ENCODE measurements at regions not wholly inside any gene's neighbourhood (a gene's known extent, or its start where the extent isn't known, plus 50 kb on each side); places are given as distances from the start of the nearest gene placed in this dataset.
A peak's percentile ranks its signal among the peaks of the same experiment; 100 is the strongest.

- no peaks in the 10 kb centered on the region for H3K9me3 ChIP-seq
- intact Hi-C loops (cut with DNase I) = loop anchor here in 2 of 10 donors (10.0 kb wide), 2 partner anchors 374 to 1504 kb away; partner anchors contain the start of gene INPP4B (in 1 of the 2)
- H3K27me3 ChIP-seq = no peaks in the 10 kb centered on the region
- WGBS, 4 donors = 87 to 95% (median 92%) methylated on average over 2 of the region's 2 CpGs
- no peak overlapping the region for H3K27ac ChIP-seq
- no peak for ATAC-seq
- DNase-seq = no peak
- no peaks in the 10 kb centered on the region for H3K36me3 ChIP-seq
- H3K4me1 ChIP-seq = peaks cover 0 to 14% (median 0%) of the 10 kb centered on the region in 12 donors
- no peak overlapping the region for H3K4me3 ChIP-seq
- TF ChIP-seq POLR2A (IDR thresholded peaks at IDR 0.05) (no peak), CTCF (IDR thresholded peaks at IDR 0.05) (no peak)
These were observed 119.8 kb downstream of the ZNF330 start for GRCh38 chr4:141340458-141340857.

- TF ChIP-seq POLR2A (IDR thresholded peaks at IDR 0.05) (no peak), CTCF (IDR thresholded peaks at IDR 0.05) (peak; percentile 43 to 73 (median 53))
- peaks cover 0 to 29% (median 0%) of the 10 kb centered on the region in 12 donors for H3K4me1 ChIP-seq
- H3K27ac ChIP-seq = no peak overlapping the region
- H3K4me3 ChIP-seq = no peak overlapping the region
- DNase-seq (peak in 3 of 5 donors; percentile 19 to 36 (median 34)), ATAC-seq (peak in 3 of 4 donors; percentile 75 to 83 (median 79))
- no peaks in the 10 kb centered on the region for H3K9me3 ChIP-seq
- intact Hi-C loops (cut with DNase I) = loop anchor here (2.0 to 10.0 kb wide), 4 partner anchors 365 to 1499 kb away; partner anchors contain the start of gene INPP4B (in 1 of the 10)
- 0 to 3% (median 1%) methylated on average over 1 of the region's 1 CpG for WGBS, 4 donors
- no peaks in the 10 kb centered on the region for H3K27me3 ChIP-seq
- no peaks in the 10 kb centered on the region for H3K36me3 ChIP-seq
These were observed 125.4 kb downstream of the ZNF330 start for GRCh38 chr4:141346144-141346543.

DNA sequence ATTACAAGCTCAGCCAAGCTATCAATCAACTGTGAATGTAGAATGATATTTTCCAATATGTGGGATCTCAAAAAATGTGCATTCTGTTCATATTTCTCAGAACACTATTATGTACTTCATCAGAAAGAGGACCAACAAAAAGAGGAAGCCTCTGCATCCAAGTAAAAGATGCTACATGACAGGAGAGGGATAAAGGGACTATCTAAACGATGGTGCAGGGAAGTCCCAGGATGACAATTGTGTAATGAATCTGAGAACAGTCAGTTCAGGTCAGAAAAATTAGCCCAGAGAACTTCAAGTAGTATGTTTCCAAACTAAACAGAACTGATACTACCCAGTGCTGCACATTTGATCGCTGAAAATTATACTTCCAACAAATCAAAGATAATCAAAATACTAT is 127.0 kb downstream of the ZNF330 start:
- H3K36me3 ChIP-seq = no peaks in the 10 kb centered on the region
- H3K9me3 ChIP-seq = no peaks in the 10 kb centered on the region
- no peaks in the 10 kb centered on the region for H3K27me3 ChIP-seq
- DNase-seq (no peak), ATAC-seq (no peak)
- WGBS, 4 donors = 46 to 76% (median 66%) methylated on average over 2 of the region's 2 CpGs
- H3K27ac ChIP-seq = peak overlapping the region in 1 of 12 donors; percentile 65
- H3K4me1 ChIP-seq = peaks cover 0 to 34% (median 0%) of the 10 kb centered on the region in 12 donors
- no peak for TF ChIP-seq POLR2A (IDR thresholded peaks at IDR 0.05)
- no peak for TF ChIP-seq CTCF (IDR thresholded peaks at IDR 0.05)
- intact Hi-C loops (cut with DNase I) = loop anchor here (2.0 to 10.0 kb wide), 4 partner anchors 363 to 1497 kb away; partner anchors contain the start of gene INPP4B (in 1 of the 10)
- H3K4me3 ChIP-seq = no peak overlapping the region

- intact Hi-C loops (cut with DNase I) = loop anchor here in 9 of 10 donors (5.0 to 10.0 kb wide), 3 partner anchors 364 to 1497 kb away; partner anchors contain the start of gene INPP4B (in 1 of the 9)
- no peak overlapping the region for H3K4me3 ChIP-seq
- 71 to 84% (median 77%) methylated on average over 2 of the region's 2 CpGs for WGBS, 4 donors
- H3K36me3 ChIP-seq = no peaks in the 10 kb centered on the region
- ATAC-seq (peak in 3 of 4 donors; percentile 26 to 57 (median 35)), DNase-seq (no peak)
- no peaks in the 10 kb centered on the region for H3K27me3 ChIP-seq
- H3K9me3 ChIP-seq = no peaks in the 10 kb centered on the region
- H3K4me1 ChIP-seq = peaks cover 0 to 38% (median 0%) of the 10 kb centered on the region in 12 donors
- peak overlapping the region in 1 of 12 donors; percentile 65 for H3K27ac ChIP-seq
- TF ChIP-seq POLR2A (IDR thresholded peaks at IDR 0.05) (no peak), CTCF (IDR thresholded peaks at IDR 0.05) (no peak)
These were observed 127.4 kb downstream of the ZNF330 start for GRCh38 chr4:141348125-141348524.
